Activated CD4-positive, alpha-beta T cell treated with anti-CD3 and anti-CD28 coated beads, Interleukin-2, amount 50 U/mL, for 1 hour (primary cell): ENCODE measurements at regions not wholly inside any gene's neighbourhood (a gene's known extent, or its start where the extent isn't known, plus 50 kb on each side); places are given as distances from the start of the nearest gene placed in this dataset.

Source experiments
- DNase-seq: peaks from one replicate; pipeline ENCODE4 v3.0.0-alpha.2; 2020

DNA sequence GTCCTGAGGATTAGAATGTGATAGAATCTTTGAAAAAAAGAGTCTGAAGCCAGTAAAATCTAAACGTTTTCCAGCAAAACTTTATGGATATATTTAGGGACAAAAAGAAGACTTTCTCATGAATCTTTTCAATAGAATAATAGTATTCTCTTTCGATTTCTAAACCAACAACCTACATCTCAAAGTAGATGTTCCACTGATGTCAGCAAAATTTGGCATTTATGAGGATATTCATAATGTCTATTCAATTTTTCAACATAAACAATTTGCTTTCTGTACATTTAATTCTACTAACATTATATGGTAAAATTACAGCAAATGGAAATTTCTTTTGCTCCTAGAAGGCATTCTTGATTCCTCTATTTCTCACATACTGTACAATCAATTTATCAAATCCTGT lies 886.5 kb downstream of the CENPC start:
- DNase-seq: no peak

DNA sequence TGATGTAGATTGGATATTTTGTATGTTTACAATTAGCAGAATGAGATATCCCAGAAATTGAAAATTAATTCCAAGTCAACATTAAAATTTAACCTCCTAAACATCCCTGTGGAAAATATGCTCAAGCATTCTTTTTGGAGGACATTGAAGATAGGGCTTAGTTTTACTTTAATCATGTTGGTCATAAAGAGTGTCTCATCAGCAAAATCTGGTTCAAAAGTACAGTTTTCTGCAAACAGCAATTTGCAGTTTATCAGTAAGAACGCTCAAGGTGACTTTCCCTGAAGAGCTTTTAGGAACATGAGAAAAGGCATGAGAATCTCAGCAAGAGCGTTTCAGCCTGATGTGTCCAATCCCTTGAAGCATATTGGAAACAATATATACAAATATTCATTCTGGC lies 889.8 kb downstream of the CENPC start:
- DNase-seq: no peak

DNA sequence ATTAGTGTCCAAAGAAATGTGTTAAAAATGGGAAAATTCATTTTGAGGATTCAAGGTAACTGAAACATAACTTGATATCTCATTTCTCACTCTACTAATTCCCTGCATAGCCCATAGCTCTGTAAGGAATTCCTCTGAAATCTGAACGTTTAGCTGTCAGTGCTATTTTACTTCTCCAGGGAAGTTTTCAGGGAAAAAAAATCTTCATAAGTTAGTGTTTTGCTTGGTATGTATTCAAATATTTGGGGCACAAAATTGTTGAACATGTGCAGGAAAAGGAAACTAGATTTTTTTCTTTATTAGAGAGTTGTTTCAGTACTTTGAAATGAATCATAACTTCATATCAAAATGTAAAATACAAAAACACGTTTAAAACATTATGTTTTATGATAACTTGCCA lies 891.4 kb downstream of the CENPC start:
- DNase-seq: no peak

DNA sequence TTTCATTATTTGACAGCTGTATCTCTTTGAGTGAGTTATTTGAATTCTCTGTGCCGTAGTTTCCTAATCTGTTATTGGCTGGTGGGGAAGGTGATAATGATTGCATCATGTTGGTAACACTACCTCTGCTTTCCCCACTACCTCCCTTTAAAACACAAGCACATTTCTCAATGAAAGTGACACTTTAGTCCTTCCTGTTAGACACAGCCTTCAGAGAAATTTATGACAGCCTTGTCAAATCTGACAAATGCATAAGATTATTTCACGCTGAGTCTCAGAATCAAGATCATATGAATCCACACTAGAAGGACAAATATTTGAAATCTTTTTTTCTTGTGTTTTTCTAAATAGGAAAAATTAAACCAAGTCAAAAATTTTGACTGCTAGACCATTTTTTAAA lies 896.1 kb downstream of the CENPC start:
- no peak for DNase-seq

DNA sequence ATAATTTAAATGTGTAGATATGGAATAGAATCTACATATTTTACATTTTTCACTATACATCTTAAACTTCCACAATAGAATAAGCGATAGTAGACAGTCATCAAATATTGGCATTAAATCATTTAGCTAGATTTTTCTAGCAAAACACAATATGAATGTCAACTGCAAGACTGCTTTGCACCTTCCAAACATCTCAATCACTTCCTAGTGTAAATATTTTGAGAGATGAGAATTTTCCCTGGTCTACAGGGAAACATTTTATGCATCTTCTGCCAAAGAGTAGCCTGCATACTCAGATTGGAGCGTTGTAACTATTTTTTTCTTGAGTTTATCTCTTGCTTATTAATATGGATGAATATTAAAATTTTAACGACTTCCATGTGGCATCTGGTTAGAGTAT lies 897.4 kb downstream of the CENPC start:
- no peak for DNase-seq

DNA sequence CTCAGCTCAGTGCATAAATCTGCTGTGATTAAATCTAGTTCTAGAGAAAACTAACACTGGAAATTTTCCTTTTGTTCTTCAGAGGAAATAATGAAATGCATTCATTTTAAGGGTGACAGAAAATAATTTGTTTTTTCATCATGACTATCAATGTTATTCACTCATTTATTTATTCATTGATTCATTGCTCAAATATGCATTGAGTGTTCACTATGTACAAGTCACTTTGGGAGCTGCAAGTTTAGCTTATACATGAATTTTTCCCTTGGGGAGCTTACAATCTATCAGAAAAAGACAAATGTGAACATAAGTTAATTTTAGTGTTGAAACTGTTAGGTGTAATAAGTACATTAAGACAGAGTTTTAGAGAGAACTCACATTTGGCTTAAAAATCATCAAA lies 897.8 kb downstream of the CENPC start:
- no peak for DNase-seq

DNA sequence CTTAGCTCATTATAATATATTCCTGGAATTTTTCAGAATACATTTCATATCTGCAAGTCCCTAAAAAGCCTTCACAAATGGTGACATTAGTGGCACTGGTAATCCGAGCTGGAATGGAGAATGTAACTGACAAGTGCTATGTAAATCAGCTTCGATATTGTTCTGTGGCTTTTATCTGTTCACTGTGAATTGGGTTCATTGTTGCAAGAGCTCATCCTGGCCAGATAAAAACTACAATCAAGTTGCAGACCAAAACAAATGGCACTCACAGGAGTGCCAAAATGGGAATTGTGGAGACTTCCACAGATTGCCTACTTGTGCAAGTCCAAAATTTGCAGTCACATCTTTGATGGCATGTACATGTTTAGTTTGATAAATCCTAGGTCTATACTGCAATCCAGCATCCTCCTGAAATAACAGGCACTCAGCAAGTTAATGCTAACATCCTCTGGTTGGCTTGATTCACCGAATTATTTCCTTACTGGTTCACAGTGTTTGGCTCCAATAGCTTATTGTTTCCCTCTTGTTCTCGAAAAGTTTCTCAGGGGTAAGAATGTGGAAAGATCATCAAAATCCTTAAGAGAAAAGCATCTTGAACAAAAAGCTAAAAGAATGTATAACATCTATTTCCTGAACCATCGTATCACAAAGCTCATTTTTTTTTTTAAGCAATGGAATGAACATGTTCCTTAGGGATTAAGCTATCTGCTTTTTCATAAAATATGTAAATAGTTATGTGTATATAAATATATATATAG lies 904.9 kb downstream of the CENPC start:
- no peak for DNase-seq

DNA sequence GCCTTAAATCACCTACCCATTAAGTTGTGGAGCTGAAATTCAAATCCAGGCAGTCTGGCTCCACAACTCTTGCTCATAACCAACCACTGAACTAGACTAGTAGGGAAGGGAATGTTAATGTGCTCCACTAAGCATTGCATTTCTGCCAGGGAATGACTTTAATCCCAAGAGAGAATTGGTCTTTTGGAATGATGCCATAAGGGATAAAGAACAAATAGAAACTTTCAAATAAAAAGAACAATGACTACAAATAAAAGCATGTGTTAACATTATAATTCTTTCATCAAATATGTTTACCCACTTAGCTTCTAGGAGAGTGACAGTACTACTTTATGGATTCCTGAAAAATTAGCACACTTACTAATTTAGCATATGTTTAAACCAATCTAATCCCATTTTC lies 905.9 kb downstream of the CENPC start:
- no peak for DNase-seq

DNA sequence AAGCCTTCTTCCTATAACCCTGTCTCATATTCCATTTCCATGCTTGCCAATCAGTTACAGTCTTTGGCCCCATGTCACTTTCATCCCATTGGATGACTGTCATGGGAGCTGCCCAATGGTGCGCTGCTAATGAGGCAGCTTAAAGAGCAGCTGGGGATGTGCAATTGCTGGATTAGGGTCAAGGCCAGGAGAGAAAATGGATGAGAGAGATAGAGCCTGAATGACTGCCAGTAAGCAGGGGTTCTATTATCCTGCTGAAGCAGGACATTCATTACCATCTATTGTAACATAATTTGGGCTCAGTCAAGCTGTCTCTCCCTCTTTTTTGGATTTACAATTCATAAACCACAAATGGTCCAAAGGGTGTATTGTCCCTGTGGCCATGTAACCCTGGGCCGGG lies 909.0 kb downstream of the CENPC start:
- DNase-seq: no peak

DNA sequence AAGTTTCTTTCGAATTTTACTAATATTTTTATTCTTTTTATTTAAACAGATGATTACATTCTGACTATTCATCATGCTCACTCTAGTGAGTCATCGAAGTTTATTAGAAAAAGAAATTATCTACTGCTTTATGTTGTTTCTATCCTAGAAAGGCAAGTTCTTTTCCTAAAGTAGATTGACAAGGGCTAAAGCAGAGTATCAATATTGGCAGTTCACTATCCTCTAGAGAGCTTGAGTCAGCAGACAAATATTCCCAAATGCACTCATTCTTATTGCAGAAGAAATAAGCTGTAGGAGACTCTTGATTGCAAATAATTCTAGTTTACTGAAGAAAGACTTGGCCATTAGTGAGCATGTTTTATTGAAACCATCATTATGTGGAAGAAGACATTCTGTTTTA lies 911.8 kb downstream of the CENPC start:
- no peak for DNase-seq

DNA sequence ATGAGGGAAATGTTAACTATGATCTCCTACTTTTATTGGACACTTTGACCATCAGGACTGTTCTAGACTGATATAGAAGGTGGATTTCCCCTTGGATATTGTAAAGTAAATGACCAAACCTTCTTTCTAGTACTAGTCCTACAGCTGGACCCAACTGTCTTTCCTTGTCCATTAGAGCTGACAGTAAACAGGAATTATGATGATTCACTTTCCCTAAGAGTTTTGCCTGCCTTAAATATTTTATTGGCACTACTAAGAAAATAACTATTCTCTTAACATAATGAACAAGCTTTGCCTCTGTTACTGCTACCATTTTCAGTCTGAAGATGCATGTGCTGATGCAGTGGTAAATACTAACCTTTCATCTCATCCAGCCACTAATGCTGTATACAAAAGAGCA lies 915.4 kb downstream of the CENPC start:
- no peak for DNase-seq

DNA sequence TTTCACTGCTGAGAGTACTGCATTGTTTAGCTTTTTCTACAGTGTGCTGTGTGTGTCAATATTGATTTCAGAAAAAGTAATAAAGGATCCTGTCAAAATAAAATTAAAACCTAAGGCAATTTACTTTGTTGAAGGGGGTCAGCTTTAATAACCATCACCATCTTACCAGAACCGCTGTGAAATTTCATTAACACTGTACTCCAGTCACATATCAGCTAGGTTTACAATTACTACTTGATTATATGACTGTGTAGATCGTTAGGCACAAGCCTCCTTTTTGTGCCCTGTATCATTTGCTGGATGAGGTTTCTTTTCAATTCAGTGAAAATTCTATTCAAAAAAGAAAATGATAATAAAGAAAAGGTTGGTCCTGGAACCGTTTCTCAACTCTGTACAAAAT lies 917.2 kb downstream of the CENPC start:
- DNase-seq: no peak

DNA sequence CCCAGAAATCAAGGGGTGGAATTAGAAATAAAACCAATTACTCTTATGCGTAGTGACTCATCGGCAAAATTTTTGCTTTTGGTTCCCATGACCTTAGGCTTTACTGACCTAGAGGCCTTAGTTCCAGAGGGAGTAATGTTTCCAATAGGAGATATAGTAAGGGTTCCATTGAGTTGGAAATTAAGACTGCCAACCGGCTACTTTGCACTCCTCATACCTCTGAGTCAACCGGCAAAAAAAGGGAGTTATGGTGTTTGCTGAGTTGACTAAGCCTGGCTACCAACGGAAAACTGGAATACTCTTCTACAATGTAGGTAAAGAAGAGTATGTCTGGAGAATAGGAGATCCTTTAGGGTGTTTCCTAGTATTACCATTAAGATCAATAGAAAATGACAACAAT lies 919.8 kb downstream of the CENPC start:
- DNase-seq: no peak

DNA sequence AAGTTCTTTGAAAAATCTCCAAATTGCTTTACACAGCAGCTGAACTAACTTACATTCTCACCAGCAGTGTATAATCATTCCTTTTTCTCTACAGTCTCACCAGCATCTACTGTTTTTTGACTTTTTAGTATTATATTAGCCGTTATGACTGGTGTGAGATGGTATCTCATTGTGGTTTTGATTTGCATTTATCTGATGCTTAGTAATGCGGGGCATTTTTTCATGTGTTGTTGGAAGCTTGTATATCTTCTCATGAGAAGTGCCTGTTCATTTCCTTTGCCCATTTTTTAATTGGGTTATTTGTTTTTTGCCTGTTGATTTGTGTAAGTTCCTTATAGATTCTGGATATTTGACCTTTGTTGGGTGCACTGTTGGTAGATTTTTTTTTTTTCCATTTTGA lies 931.7 kb downstream of the CENPC start:
- no peak for DNase-seq

DNA sequence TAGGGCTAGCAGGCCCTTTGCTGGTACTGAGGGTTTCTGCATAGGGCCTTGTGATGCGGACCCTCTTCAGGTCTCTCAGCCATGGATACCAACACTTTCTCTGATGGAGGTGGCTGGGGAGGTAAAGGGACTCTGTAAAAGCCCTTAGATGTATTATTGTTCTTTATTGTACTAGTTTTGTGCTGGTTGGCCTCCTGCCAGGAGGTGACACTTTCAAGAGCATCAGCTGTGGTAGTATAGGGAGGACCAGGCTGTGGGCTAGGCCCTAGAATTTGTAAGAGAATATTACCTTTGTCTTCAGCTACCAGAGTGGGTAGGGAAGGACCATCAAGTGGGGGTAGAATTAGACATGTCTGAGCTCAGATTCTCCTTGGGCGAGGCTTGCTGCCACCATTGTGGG lies 936.3 kb downstream of the CENPC start:
- DNase-seq: no peak

DNA sequence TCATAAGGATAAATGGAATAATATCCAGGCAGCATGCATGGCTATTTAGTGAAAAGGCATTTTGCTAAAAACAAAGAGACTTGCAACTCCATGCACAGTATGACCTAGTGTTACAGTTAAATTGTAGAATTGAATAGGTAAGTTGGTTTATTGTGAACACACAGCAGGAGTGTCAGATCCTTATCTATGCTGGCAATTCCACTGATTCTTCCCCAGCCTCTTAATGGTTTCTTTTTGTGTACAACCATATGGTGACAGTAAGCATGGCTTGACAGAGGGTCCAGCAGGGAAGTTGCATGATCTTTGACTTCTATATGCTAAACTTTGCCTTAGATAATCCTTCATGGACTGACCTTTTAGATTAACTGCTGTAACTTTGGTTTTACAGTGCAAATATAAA lies 936.6 kb upstream of the EPHA5 start:
- DNase-seq: no peak

DNA sequence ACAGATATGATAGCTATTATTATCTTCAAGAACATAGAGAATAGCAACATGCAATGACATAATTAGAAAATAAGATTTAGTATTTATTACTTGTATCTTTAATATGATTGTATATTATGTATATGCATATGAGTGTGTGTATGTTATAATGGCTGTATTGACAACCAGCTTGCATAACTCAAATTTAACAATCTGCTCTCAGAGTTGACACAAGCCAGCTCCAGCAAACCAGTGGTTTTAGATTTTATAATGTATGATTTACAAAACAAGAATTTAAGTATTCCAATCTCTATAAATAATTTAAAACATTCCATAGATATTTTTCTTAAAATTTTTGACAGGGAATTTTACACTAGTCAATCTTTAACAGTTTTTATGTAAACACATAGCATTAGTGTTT lies 935.9 kb upstream of the EPHA5 start:
- DNase-seq: no peak

DNA sequence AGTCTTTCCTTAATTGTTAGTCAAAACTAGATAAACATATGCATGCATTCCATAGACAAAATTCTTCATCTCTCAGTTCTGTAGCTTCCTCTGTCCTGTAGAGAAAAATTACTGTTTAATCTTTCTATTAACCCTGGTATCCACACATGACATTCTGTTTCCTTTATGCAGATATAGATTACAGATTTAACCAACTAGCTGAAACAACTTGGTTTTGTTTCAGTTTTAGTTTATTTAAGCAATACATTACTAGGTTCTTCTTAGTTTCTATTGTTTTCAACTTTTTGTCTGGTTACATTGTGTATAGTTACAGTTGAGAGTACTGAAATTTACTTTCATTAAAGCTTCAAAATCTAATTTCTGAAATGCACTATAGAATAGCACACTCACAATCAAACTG lies 933.9 kb upstream of the EPHA5 start:
- no peak for DNase-seq

DNA sequence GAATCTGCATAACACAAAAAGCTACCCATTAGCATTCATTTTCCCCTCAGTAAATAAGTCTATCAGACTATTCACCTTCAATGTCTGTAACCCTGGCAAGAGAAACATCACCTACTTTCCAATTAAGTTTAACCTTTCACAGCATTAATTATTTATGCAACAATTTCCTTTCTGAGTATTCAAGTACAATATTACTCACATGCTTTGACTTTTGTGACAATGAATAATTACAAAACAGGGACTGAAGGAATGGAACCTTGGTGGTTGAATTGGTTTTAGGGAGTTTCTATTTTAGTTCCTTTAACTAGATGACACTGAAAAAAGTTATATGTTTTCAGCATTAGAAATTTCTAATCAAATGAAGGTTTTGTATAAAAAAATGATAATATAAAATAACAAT lies 932.3 kb upstream of the EPHA5 start:
- DNase-seq: no peak

DNA sequence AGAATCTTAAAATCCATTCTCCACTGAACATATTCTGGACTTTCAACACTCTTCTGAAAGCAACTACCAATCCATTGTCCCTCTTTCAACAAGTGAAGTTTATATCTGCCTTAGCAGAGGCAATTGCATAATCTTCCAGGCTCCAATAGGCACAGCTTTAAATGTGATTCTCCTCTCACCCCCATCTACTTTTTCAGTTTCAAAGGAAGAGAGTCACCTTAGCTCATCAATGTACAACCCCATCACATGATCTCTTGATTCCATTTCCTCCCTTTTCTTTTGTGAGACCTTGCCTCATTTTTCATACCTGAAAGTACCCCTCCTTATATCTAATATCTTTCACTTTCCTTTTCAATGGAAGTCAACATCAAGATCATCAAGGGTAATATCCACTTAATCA lies 921.7 kb upstream of the EPHA5 start:
- no peak for DNase-seq

DNA sequence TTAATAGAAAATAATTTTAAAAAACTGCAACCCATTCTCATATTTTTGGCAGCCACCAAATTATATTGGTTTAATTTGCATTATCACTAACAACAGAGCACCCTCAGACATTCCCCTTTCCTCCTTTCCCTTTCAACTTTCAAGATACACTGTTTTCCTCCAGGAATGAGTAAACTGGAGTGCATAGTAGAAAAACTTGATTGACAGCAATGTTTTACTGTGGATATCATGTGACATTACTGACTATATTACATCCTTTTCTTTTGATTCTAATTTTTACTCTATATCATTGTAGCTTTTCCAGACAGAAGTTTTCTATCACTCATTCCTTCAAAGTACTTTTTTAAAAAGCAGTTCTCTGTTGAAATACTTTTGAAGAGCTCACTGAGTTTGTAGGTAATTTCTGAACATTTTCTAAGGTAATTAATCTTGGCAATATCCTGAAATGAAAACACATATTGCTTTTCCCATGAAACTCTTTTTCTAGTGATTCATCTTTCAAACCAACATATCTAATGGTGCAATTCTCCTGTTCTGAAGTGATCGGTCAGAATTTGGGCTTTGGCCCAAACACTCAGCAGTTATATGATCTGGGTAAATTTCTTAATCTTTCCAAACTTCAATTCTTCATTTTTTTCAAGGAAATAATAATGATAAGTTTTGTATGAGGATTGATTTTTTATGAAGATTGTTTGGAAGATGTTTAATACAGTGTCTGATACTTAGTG lies 920.4 kb upstream of the EPHA5 start:
- DNase-seq: no peak

DNA sequence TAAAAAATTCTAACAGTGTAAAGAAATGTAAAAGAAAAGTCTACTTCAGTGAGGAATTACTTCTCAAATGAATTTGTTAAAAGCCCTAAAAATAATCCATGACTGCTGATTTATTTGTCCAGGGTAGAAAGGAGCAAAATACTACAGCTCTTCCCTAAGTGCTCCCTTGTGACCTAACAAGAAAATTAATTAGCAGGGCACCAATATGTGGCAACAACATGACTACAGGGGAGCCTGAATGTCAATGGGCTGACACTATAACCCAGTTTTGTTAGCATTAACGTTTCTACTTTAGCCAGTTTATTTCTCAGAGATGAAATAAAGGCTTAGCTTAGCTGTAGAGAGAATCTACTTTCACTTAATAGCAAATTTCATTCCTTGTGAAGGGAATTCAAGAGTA lies 918.9 kb upstream of the EPHA5 start:
- no peak for DNase-seq

DNA sequence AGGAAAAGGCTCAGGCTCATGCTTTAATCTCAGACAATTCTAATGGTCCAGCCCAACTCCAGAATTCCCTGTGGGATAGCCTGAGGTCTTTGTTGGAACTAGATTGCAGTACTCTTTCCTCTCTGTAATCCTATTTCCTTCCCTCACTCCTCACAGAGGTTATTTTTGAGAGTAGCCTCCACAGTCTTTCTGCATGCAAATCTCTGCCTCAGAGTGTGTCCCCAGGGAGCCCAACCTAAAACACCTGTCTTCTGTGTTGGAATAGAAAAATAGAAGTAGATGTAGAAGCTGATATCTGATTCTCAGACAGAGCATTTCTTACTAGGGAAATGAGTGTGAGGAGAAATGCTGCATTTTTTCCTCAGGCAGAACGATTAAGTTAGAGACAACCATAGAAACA lies 915.5 kb upstream of the EPHA5 start:
- DNase-seq: no peak

DNA sequence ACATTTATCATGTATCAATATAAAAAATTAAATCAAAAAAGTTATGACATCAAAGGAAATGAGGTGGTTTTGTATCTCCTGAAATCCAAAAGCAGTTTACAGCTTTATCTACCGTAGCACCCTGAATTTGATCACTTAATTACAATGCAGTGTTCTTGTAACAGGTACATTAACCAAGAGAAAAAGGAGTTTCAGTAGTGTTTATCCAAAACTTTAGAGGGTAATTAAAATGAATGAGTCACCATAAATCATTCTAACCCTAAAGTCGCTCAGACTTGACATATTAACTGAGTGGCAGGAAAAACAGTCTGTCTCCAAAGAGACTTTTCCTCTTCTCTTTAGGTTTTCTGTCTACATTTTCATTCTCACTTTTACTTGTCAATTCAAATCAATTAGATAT lies 907.6 kb upstream of the EPHA5 start:
- DNase-seq: no peak
